ENCODE measurements at regions not wholly inside any gene's neighbourhood (a gene's known extent, or its start where the extent isn't known, plus 50 kb on each side); places are given as distances from the start of the nearest gene placed in this dataset.
A peak's percentile ranks its signal among the peaks of the same experiment; 100 is the strongest.
"Not testable (repeated sequence)": the region's sequence is repeated elsewhere in the genome, so short reads cannot be mapped to it uniquely, and the experiment has no call there.

DNA sequence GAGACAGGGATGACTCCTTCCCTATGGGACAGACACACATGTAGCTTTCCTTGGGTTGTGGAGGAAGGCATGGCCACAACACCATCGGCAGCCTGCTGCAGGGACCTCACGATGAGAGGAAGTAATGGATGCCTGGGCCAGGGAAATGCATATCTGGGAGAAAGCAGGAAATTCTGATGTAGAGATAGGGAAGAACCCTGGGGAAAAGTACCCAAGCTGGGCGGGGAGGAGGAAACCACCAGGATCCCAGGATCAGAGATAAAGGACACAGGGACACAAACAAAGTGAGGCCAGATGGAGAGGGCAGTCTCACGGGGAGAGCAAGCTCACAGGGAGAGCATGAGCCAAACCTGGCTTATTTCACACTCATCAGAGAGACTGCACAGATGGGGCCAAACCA is 294.7 kb upstream of the TEKT4 start:
- H3K4me1 ChIP-seq; DNase-seq; H3K27me3 ChIP-seq (ENCODE audit: low read depth); H3K36me3 ChIP-seq; H3K9me3 ChIP-seq (replicated peaks); intact Hi-C loops (cut with micrococcal nuclease); H3K4me3 ChIP-seq: not testable (repeated sequence)
- H3K27ac ChIP-seq (replicated peaks), result peak overlapping the region; percentile 68

DNA sequence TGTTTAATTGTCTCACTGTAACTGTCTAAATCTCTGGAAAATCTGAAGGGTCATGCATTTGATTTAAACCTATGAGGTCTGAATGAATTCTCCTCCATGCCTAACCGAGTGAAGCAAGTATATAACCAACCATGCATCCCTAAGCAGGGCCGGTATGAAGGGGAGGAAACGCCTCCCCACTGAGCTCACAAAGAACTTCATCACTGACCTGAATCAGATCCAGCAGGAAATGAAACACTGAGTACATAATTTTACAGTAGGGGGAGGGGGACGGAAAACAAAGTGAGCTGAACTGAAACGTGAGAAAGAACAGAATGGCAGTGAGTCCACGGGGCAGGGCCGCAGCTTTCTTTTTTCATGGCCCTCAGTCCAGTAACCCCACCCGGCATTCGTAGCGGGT is 294.1 kb upstream of the TEKT4 start:
- intact Hi-C loops (cut with micrococcal nuclease), result not testable (repeated sequence)
- peak overlapping the region; percentile 68 for H3K27ac ChIP-seq (replicated peaks)

DNA sequence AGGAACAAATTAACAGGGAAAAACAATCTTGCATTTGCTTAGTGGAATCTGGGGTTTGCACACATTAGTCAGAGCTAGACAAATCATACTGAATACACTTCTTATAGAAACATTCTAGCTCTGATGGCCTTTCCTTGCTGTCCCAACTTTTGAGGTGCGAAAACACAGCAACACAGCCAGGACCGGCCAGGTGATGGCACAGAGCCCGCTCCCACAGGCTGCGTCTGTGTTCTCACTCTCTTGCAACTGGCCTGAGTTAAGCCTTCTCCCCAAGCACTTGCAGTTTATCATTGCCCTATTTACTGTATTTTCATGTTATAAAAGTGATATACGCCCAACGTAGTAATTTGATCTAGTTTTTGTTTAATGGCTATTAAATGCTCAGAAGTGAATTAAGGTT is 292.0 kb upstream of the TEKT4 start:
- intact Hi-C loops (cut with micrococcal nuclease); H3K36me3 ChIP-seq; H3K4me1 ChIP-seq; H3K4me3 ChIP-seq; H3K27ac ChIP-seq (replicated peaks); H3K9me3 ChIP-seq (replicated peaks); H3K27me3 ChIP-seq (ENCODE audit: low read depth); DNase-seq: not testable (repeated sequence)

More for the DNA sequence above, 294.1 kb upstream of the TEKT4 start:
- not testable (repeated sequence) for H3K4me3 ChIP-seq; H3K4me1 ChIP-seq; DNase-seq; H3K9me3 ChIP-seq (replicated peaks); H3K27me3 ChIP-seq (ENCODE audit: low read depth); H3K36me3 ChIP-seq

DNA sequence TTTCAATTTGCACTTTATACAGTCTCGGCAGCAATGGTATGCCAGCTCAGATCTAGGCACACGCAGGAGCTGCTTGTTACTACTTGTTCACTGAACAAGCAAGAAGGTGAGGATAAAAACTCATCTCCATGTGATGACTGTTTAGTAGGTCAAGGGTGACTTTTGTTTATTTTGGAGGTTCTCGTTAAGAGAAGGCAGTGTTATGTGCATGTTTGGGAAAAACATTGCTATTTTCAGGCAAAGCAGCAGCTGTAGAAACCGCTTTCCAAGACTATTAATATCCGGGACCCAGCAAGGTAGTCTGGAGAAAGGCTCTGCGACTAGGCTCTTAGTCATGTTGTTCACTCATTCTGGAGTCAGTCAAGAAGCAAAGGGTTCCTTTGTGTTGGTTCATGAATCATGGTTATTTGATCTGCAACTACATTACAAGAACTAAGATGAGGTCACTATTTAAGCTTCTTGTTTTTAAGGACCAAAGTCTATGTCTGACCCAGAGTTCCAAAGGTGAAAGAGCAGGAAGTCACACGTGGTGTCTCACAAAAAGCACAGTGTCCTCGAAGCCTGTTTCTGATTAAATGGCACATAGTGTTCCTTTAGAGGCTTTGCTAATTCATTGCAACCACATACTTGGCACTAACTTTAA is 288.0 kb upstream of the TEKT4 start:
- H3K36me3 ChIP-seq; DNase-seq; H3K4me1 ChIP-seq; H3K27me3 ChIP-seq (ENCODE audit: low read depth); H3K9me3 ChIP-seq (replicated peaks); H3K4me3 ChIP-seq; intact Hi-C loops (cut with micrococcal nuclease): not testable (repeated sequence)
- H3K27ac ChIP-seq (replicated peaks), result peak overlapping the region; percentile 36

DNA sequence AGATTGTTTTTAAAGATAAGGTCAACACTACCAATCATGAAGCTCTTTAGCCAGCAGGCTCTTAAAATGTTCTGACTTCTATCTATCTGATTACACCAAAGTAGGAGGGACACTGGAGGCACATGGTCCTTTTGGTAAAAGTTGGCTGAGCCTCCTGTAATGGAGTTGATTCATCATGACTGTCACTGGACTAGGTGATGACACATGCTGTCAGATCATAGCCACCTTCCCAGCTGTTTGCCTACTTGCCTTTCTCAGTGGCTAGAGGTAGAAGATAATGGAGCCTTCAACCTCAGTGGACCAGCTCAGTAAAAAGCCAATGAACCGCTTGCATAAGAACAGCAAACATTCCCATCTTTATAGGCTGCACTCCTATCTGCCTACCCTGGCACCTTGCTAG is 286.7 kb upstream of the TEKT4 start:
- H3K27me3 ChIP-seq (ENCODE audit: low read depth); H3K4me3 ChIP-seq; H3K27ac ChIP-seq (replicated peaks); H3K4me1 ChIP-seq; H3K36me3 ChIP-seq; intact Hi-C loops (cut with micrococcal nuclease); H3K9me3 ChIP-seq (replicated peaks); DNase-seq: not testable (repeated sequence)

DNA sequence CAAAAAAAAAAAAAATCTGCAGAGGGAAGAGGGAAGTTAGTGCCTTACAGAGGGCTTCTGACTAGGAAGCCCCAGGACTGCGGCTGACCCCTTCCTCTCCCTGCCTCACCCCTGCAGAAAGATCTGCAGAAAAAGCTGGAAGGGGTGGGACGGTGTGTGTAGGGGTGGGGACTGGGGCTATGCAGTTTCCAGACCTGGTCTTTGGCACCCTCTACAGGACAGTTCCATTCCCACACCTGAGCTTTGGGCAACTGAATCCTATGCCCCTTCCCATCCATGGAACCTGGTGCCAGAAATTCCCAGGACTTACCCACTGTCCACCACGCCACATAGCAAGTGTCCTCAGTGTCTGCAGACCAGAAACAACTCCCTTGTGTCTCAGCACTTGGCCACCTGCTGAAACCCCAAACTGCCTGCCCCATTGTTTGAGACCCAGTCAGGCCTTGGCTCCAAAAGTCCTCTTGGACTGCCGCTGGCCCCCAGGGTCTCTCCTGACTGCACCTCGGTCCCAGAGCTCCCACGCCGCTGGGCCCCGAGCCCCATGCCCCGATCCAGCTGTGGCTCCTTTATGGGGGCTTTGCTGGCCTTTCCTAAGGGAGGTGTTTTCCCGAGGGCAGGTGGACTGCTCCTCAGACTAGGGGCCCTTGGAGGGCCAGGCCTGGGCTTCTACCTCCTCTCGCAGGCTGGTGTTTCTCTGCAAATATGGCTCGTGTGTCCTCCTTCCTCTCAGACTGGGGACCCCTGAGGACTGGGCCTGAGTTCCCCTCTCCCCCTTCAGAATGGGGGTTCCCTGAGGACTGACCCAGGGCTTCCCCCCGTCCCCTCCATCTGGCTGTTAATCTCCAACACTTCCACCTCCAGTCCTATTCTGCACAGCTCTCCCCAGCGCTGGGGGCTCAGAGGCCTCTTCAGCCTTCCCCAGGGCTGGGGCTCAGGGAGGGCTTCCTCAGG is 284.9 kb upstream of the TEKT4 start:
- H3K27me3 ChIP-seq (ENCODE audit: low read depth); H3K4me1 ChIP-seq; H3K27ac ChIP-seq (replicated peaks); H3K9me3 ChIP-seq (replicated peaks); H3K36me3 ChIP-seq; H3K4me3 ChIP-seq; DNase-seq; intact Hi-C loops (cut with micrococcal nuclease): not testable (repeated sequence)
- TF ChIP-seq, protein P1, sequence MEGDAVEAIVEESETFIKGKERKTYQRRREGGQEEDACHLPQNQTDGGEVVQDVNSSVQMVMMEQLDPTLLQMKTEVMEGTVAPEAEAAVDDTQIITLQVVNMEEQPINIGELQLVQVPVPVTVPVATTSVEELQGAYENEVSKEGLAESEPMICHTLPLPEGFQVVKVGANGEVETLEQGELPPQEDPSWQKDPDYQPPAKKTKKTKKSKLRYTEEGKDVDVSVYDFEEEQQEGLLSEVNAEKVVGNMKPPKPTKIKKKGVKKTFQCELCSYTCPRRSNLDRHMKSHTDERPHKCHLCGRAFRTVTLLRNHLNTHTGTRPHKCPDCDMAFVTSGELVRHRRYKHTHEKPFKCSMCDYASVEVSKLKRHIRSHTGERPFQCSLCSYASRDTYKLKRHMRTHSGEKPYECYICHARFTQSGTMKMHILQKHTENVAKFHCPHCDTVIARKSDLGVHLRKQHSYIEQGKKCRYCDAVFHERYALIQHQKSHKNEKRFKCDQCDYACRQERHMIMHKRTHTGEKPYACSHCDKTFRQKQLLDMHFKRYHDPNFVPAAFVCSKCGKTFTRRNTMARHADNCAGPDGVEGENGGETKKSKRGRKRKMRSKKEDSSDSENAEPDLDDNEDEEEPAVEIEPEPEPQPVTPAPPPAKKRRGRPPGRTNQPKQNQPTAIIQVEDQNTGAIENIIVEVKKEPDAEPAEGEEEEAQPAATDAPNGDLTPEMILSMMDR (IDR thresholded peaks at IDR 0.05; ENCODE audit: borderline replicate concordance), result peak; percentile 80

DNA sequence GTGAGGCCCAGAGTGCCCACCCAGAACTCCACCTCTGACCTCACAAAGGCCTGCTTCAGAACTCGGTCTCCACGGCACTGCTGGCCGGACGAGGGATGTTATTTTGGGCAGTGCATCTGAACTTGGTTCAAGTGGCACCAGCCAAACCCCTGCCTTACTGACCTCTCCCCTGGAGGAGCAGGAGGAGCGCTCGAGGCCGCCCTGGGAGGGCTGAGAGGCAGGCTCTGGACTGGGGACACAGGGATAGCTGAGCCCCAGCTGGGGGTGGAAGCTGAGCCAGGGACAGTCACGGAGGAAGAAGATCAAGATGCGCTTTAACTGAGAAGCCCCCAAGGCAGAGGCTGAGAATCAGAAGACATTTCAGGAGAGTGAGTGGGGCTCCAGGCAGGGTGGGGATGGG is 284.2 kb upstream of the TEKT4 start:
- H3K4me1 ChIP-seq; H3K36me3 ChIP-seq; H3K4me3 ChIP-seq; H3K27ac ChIP-seq (replicated peaks); intact Hi-C loops (cut with micrococcal nuclease); H3K27me3 ChIP-seq (ENCODE audit: low read depth); DNase-seq; H3K9me3 ChIP-seq (replicated peaks): not testable (repeated sequence)

DNA sequence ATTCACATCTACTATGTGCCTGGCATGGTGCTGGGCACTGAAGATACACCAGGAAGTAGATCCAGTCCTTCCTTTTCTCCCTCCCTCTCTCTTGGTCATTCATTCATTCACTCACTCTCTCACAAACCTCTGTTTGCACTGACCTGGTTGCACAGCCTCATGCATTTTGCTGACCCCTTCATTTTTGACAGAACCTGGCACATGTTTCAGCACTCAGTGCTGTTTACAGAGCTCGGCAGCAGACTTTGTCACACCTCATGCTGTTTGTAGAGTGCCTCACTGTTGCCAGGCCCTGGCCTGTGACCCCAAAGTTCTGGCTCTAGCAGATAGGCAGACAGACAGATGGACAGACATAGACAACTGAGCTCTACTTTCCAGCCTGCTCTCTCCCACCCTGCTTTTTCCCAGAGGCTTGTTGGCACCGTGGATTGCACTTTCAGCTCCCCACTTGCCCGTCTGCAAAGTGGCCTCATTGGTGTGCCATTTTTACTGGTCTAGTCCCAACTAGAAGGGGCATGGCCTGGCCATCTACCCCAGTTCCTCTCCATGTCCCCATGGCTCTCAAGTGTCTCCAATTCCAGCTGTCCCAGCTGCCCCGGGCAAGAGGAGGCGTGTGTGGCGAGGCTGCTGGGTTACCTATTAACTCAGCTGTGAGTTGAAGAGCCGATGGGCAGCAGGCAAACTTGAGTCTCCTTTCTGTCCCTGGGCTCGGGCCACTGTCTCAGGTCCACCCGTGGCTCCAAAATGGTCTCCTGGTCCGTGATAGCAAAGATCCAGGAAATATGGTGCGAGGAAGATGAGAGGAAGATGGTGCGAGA is 277.0 kb upstream of the TEKT4 start:
- DNase-seq; H3K4me1 ChIP-seq; intact Hi-C loops (cut with micrococcal nuclease): not testable (repeated sequence)

DNA sequence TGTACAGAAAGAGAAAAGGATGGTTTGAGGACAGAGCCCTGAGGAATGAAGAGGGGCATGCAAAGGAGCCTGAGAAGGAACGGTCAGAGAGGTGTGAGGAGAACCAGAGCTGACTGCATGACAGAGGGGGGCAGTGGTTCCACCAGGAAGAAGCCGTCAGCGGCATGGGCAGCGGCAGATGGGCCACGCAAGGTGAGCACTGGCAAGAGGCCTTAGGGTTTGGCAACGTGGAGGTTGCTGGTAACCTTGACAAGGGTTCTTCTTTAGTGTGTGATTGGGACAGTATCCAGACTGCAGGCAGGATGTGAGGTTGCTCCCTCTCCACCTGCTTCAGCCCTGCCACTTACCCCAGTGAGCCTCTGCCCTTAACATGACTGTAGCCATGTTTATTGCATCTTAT is 275.3 kb upstream of the TEKT4 start:
- H3K36me3 ChIP-seq; intact Hi-C loops (cut with micrococcal nuclease); H3K9me3 ChIP-seq (replicated peaks); DNase-seq; H3K27me3 ChIP-seq (ENCODE audit: low read depth); H3K4me3 ChIP-seq; H3K27ac ChIP-seq (replicated peaks); H3K4me1 ChIP-seq: not testable (repeated sequence)

More for the DNA sequence above, 277.0 kb upstream of the TEKT4 start:
- H3K27me3 ChIP-seq (ENCODE audit: low read depth); H3K9me3 ChIP-seq (replicated peaks); H3K36me3 ChIP-seq; H3K27ac ChIP-seq (replicated peaks); H3K4me3 ChIP-seq: not testable (repeated sequence)

DNA sequence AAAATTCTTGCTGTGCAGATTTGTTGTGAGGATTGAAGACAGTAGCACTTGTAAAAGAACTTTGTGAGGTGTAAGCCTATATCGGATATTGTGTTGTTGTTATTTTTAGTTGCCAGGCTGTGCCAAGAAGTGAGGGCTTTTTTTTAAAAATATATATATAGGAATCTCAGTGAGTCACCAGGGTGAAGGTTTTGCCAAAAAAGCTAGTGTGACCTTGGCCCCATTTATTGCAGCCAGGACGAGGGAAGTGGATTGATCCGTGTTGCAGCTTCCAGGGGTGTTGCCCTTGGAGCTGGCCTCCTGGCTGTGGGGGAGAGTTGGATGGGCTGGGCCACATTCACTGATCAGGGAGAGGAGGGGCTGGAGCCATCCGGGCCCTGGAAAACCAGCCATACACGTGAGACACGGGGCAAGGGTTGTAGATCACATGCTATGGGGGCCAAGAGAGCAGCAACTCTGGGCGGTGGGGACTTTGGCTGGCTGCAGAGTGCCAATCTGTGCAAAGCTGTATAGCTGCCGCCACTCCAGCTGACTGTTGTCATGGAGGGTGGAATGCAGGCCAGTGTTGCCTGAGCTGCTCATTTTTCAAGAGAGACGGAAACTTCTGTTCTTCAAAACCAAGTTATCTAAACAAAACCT is 273.0 kb upstream of the TEKT4 start:
- H3K9me3 ChIP-seq (replicated peaks); H3K4me1 ChIP-seq; H3K27ac ChIP-seq (replicated peaks); intact Hi-C loops (cut with micrococcal nuclease); DNase-seq; H3K4me3 ChIP-seq; H3K27me3 ChIP-seq (ENCODE audit: low read depth); H3K36me3 ChIP-seq: not testable (repeated sequence)

DNA sequence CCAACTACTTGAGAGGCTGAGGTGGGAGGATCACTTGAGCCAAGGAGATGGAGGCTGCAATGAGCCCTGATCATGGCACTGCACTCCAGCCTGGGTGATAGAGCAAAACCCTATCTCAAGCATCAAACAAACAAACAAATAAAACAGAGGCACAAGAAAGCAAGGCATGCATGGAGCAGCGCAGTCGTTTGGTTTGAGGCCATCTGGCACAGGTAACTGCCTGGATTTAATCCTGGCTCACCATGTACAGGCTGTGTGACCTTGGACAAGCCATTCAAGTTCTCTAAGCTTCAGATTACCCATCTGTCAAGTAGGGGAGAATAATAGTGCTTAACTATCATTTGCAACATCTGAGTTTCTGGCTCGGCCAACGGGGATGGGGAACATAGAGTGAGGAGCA is 270.3 kb upstream of the TEKT4 start:
- H3K27me3 ChIP-seq (ENCODE audit: low read depth); H3K4me1 ChIP-seq; H3K36me3 ChIP-seq; H3K27ac ChIP-seq (replicated peaks); intact Hi-C loops (cut with micrococcal nuclease); H3K4me3 ChIP-seq; H3K9me3 ChIP-seq (replicated peaks); DNase-seq: not testable (repeated sequence)

Measured in left ventricle myocardium inferior (tissue), 1 donor.